Gastroesophageal sphincter (tissue), 4 donors: ENCODE measurements at regions not wholly inside any gene's neighbourhood (a gene's known extent, or its start where the extent isn't known, plus 50 kb on each side); places are given as distances from the start of the nearest gene placed in this dataset.

Source experiments
- ATAC-seq: fragments of 150-250 bp; one replicate; pipeline ENCODE4 v1.9.1; 2016; ENCODE audit warnings: mild to moderate bottlenecking, moderate library complexity
- H3K27ac ChIP-seq, 4 donors: fragments of 200-600 bp; sonication (generic) in 3 of 4; 1 replicate in 3 of 4; 2 replicates in 1 of 4; pipeline ENCODE4 v1.5.1; 2016 to 2019
- H3K27me3 ChIP-seq: fragments of 200-600 bp; sonication (generic); one replicate; pipeline ENCODE4 v1.5.1; 2019
- H3K36me3 ChIP-seq, 2 donors: fragments of 200-600 bp; sonication (generic); one replicate each; pipeline ENCODE4 v1.5.1; 2019; ENCODE audit warnings: control low read depth in 1 of 2
- H3K4me1 ChIP-seq, 3 donors: fragments of 200-600 bp; sonication (generic); 1 replicate in 2 of 3; 2 replicates in 1 of 3; pipeline ENCODE4 v1.5.1; 2016 to 2019; ENCODE audit warnings: control low read depth in 2 of 3
- H3K4me3 ChIP-seq, 2 donors: fragments of 200-600 bp; sonication (generic); one replicate each; pipeline ENCODE4 v1.5.1; 2019; ENCODE audit warnings: mild to moderate bottlenecking in 1 of 2, moderate library complexity in 1 of 2
- H3K9me3 ChIP-seq, 3 donors: fragments of 200-600 bp; sonication (generic); one replicate each; pipeline ENCODE4 v1.5.1; 2017 to 2019; ENCODE audit warnings: control low read depth in 2 of 3
- CTCF ChIP-seq, 4 experiments: fragments of 200-600 bp in 2 of 4; fragments of 450-650 bp in 2 of 4; sonication (generic) in 1 of 4; IDR thresholded peaks; one replicate each; pipeline ENCODE4 v1.5.1; 2017 to 2019; ENCODE audit warnings: antibody characterized with exemption in 4 of 4, mild to moderate bottlenecking in 2 of 4, moderate library complexity in 2 of 4
- EP300 ChIP-seq: sonication (generic); formaldehyde crosslinking; IDR thresholded peaks from one replicate; pipeline ENCODE4 v1.6.1; 2017; ENCODE audit warnings: antibody characterized with exemption, mild to moderate bottlenecking
- POLR2A ChIP-seq, 2 donors: fragments of 450-650 bp; IDR thresholded peaks; one replicate each; pipeline ENCODE4 v1.6.1; 2017; ENCODE audit warnings: antibody characterized with exemption in 2 of 2, mild to moderate bottlenecking in 2 of 2, moderate library complexity in 1 of 2
- POLR2AphosphoS5 ChIP-seq: sonication (generic); formaldehyde crosslinking; IDR thresholded peaks from one replicate; pipeline ENCODE4 v1.6.1; 2017; ENCODE audit warnings: antibody characterized with exemption
- WGBS, 2 donors: methylation state at CpG; one replicate each; pipeline ENCODE4 v1.1.5; 2018; ENCODE audit warnings: low coverage in 1 of 2; 5-methylcytosine and 5-hydroxymethylcytosine counted together

- Histone ChIP-seq H3K27me3 (peaks cover 53% of the 10 kb centered on the region), H3K27ac (no peak overlapping the region), H3K4me3 (no peak overlapping the region), H3K9me3 (peaks cover 0 to 12% (median 0%) of the 10 kb centered on the region in 3 donors), H3K4me1 (no peaks in the 10 kb centered on the region), H3K36me3 (no peaks in the 10 kb centered on the region)
- 36 to 42% methylated on average over 5 to 13 of the region's 19 CpGs for WGBS, 2 donors
- TF ChIP-seq POLR2A (IDR thresholded peaks at IDR 0.05) (no peak), EP300 (no peak), POLR2AphosphoS5 (no peak), CTCF (IDR thresholded peaks at IDR 0.05) (peak; percentile 27 to 59 (median 38))
- no peak for ATAC-seq
These were observed 68.3 kb upstream of the SIM2 start for GRCh38 chr21:36630485-36631206.

- no peak overlapping the region for H3K4me3 ChIP-seq
- no peaks in the 10 kb centered on the region for H3K4me1 ChIP-seq
- H3K36me3 ChIP-seq = no peaks in the 10 kb centered on the region
- peaks cover 0 to 37% (median 0%) of the 10 kb centered on the region in 3 donors for H3K9me3 ChIP-seq
- no peak overlapping the region for H3K27ac ChIP-seq
- no peak for ATAC-seq
- peaks cover 28% of the 10 kb centered on the region for H3K27me3 ChIP-seq
- TF ChIP-seq CTCF (IDR thresholded peaks at IDR 0.05) (no peak), EP300 (no peak), POLR2A (IDR thresholded peaks at IDR 0.05) (no peak), POLR2AphosphoS5 (no peak)
- 56% methylated on average over 1 of the region's 1 CpG; no CpG with 5 or more reads in 1 of the 2 donors for WGBS, 2 donors
These were observed 62.9 kb upstream of the SIM2 start for GRCh38 chr21:36636016-36636415.

- TF ChIP-seq POLR2AphosphoS5 (no peak), POLR2A (IDR thresholded peaks at IDR 0.05) (no peak), EP300 (no peak), CTCF (IDR thresholded peaks at IDR 0.05) (no peak)
- Histone ChIP-seq H3K4me3 (no peak overlapping the region), H3K36me3 (no peaks in the 10 kb centered on the region), H3K4me1 (no peaks in the 10 kb centered on the region), H3K27me3 (peaks cover 27% of the 10 kb centered on the region), H3K27ac (no peak overlapping the region), H3K9me3 (peaks cover 0 to 37% (median 0%) of the 10 kb centered on the region in 3 donors)
- WGBS, 2 donors = 56 to 86% methylated on average over 2 of the region's 2 CpGs
- no peak for ATAC-seq
These were observed 62.5 kb upstream of the SIM2 start for GRCh38 chr21:36636439-36636838.

- 76 to 82% methylated on average over 4 to 5 of the region's 6 CpGs for WGBS, 2 donors
- no peaks in the 10 kb centered on the region for H3K36me3 ChIP-seq
- H3K27me3 ChIP-seq = peaks cover 20% of the 10 kb centered on the region
- peaks cover 0 to 32% (median 0%) of the 10 kb centered on the region in 3 donors for H3K9me3 ChIP-seq
- H3K4me3 ChIP-seq = no peak overlapping the region
- H3K27ac ChIP-seq = no peak overlapping the region
- no peaks in the 10 kb centered on the region for H3K4me1 ChIP-seq
- TF ChIP-seq EP300 (no peak), POLR2AphosphoS5 (no peak), CTCF (IDR thresholded peaks at IDR 0.05) (no peak), POLR2A (IDR thresholded peaks at IDR 0.05) (no peak)
- no peak for ATAC-seq
These were observed 59.1 kb upstream of the SIM2 start for GRCh38 chr21:36639769-36640168.

GRCh38 chr21:36640174-36640720 lies 58.7 kb upstream of the SIM2 start:
- no peaks in the 10 kb centered on the region for H3K36me3 ChIP-seq
- no peak for ATAC-seq
- H3K4me3 ChIP-seq = no peak overlapping the region
- TF ChIP-seq POLR2A (IDR thresholded peaks at IDR 0.05) (no peak), EP300 (no peak), POLR2AphosphoS5 (no peak), CTCF (IDR thresholded peaks at IDR 0.05) (no peak)
- no peaks in the 10 kb centered on the region for H3K4me1 ChIP-seq
- H3K27ac ChIP-seq = no peak overlapping the region
- peaks cover 20% of the 10 kb centered on the region for H3K27me3 ChIP-seq
- H3K9me3 ChIP-seq = peaks cover 0 to 27% (median 0%) of the 10 kb centered on the region in 3 donors
- 22 to 54% methylated on average over 4 of the region's 4 CpGs for WGBS, 2 donors
